Activated T-helper 1 cell treated with anti-CD3 and anti-CD28 coated beads, Interleukin-2, amount 50 U/mL, for 16 hours (primary cell): ENCODE measurements at regions not wholly inside any gene's neighbourhood (a gene's known extent, or its start where the extent isn't known, plus 50 kb on each side); places are given as distances from the start of the nearest gene placed in this dataset.

Source experiments
- DNase-seq, 2 donors: peaks; one replicate each; pipeline ENCODE4 v3.0.0-alpha.2; 2020; ENCODE audit warnings: low read depth in 1 of 2, low spot score in 1 of 2

DNA sequence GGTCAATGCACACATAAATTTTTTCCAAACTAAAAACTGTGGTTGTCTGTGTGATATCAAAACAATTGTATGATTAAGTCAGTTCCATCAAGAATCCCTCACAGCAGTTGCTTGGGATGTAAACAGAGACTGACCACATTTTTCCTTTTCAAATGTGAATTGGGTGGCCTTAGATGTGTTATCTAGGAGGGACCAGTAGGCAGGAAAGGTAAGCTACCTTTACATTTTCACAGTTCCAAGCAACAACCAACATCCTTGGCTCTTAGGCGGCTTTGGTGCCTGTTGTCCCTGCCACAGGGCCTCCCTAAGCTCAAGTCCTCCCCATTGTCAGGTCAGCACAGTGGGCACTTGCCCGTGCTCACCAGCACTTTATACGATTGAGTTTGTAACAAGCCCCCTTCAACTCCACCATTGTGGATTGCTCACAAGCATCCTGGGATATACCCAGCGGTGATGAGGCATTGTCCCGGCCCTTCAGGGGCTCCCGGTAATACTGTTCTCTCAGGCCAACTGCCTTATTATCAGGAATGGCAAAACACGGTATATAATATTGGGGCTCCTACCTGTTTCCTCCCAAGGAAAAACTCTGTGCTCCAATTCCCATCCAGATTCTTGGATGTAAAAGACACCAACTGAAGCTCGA lies 114.9 kb upstream of the ANKRD1 start:
- no peak for DNase-seq

DNA sequence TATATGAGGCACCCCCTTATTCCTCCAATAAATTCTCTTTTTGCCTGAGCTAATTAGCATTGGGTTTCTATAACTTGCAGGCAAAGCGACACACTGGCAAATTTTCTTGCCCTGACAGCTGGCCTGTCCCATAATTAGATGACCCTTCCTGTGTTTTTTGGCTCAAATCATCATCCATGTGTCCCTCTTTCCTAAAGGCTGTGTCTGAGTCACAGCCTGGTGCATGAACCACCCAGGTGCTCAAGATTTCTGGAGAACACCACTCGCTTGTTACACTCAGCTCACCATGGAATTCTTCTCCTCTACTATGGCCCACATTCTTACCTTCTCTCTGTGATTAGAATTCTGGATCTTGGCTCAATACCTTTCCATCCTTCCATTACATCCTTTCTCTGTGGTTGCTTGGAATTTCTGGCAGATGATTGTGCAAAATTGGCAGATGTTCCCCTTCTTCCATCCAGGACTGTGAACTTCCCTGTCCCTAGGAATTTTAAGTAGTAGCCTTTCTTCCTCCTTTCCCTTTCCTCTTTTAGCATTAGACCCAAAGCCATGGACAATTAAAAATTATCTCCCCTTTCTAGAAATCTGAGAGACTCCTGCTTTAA lies 116.0 kb upstream of the ANKRD1 start:
- no peak for DNase-seq

DNA sequence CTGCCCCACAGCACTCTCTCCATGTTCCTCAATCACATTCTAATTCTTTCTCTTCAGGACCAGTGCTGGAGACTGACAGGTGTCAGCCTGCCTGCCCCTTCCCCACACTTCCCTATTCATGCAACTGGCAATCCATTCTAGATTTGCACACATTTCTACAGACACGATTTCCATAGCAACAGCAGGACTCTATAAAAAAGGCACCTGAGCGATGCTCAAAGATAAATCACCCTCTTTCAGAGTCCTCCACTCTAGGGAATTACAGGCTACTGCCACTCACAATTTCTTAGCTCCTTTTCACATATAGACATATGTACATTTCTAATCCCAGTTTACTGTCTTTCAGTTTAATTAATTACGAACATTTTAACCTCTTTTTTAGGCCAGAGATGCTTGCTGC lies 118.1 kb upstream of the ANKRD1 start:
- no peak for DNase-seq

DNA sequence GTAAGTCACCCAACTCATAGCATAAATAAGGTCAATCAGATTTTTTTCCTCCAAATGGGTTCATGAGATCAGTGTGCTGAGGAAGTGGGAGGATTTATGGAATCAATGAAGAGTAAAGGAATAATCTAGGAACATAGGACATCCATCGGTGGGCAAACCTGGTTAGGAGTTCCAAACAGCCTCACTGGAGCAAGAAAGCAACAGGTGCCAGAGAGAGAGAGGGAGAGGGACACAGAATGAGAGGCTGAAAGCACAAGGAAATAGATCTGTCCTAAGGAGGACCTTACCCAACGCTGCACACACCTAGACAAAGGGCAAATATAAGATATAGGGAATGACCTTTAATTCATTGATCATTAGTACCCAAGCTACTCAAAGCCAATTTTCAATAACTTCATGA lies 119.5 kb upstream of the ANKRD1 start:
- no peak for DNase-seq

DNA sequence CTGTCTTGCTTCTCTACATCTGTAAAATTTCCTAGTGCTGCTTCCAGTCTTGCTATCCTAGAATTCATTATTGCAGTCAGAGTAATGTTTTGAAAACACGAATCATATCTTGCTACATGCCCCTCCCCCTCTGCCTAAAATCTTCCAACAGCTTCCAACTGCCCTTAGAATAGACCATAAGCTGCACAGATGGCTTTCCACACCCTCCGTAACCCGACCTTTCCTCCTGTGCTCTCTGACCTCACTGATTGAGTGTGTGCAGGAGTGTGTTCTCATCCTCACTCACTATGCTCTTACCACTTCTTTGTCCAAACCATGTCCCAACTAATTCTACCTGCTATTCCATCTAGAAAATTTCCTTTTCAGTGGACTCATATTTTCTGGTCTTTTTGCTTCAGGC lies 121.2 kb upstream of the ANKRD1 start:
- DNase-seq, result no peak

DNA sequence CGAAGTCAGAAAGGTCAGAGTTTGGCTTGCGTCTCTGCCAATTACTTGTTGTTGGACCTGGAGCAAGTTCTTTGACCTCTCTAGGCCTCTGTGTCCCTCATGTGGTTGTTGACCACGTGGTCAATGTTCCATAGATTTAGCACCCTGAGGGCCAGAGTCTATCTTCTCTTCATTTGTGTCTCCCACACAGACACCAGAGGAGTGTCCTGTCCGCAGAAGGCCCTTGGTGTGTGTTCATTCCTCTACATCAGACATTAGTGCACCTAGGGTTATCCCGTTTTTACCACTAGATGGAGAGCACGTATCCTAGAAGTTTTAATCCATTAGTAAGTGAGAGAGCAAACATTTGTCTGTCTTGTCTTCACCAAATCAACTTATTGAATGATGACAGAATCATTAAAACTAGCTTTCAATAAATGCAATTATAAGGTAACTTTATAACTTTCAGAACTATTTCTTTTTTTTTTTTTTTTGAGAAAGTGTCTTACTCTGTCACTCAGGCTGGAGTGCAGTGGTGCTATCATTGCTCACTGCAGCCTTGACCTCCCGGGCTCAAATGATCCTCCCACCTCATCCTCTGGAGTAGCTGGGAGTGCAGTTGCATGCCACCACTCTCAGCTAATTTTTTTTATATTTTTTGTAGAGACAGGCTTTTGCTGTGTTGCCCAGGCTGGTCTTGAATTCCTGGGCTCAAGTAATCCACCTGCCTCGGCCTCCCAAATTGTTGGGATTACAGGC lies 122.5 kb upstream of the ANKRD1 start:
- no peak for DNase-seq

DNA sequence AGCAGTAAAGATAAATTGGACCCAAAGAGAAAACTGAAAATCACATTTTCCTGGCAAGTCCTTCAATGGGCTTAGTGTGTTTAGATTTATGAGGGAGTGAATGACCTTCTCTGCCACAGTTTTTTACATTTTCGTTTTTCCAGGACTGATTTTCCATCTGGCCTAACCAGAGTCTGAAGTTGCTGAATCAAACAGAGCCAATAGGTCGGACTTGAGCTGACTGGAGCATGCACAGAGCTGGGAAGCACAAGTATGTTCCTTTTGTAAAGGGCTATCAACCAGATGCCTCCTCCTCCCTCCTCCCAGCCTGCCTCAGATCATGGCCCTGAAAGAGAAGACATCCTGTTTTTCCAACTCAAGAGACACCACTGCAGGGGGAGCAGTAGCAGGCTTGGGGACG lies 126.0 kb upstream of the ANKRD1 start:
- no peak for DNase-seq

DNA sequence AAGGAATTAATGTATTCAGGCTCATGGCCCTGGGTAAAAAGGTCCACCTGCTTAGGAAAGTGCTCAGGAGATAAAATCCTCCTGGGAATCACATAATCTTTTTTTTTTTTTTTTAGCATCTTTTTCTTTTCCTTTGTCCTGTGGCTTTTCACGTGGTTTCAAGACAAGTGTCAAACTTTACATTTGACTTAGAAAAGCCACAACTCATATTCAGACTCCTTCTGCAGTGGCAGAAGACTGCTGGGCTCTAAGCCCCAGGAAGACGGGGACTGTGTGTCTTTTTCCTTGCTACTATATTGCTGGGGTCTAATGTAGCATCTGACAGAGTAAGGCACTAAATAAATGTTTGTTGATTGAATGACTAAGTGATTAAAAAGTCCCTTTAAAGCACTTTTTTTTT lies 127.5 kb upstream of the ANKRD1 start:
- no peak for DNase-seq

DNA sequence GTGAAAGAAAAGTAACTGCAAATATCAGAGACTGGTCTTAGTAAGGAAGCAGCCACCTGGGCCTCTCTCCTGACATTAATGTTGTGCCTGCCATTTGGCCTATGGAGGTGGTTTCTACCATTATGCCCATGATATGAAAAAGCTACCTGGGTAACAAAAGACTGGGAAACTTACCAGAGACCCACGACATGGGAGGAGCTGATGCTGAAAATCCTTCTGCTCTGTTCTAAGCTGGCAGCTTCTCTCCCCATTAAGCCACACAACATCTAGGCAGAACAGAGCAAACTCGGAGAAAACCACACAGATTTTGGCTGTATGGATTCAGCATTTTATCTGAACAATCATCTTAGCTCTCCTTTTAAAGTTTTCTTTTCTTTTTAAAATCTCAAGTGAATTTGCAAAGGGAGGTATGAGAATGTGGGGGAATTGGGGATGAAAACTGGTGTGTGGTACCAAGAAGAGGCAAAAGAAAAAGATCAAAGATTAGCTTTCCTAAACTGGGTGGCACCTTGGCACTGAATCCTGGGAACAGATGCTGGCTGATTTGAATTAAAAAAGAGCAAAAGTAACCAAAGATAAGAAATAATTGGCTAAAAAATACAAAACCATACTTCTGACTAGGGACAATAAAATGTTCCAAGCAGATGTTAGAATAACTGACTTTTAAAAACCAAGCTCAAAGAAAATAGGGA lies 128.6 kb upstream of the ANKRD1 start:
- no peak for DNase-seq

DNA sequence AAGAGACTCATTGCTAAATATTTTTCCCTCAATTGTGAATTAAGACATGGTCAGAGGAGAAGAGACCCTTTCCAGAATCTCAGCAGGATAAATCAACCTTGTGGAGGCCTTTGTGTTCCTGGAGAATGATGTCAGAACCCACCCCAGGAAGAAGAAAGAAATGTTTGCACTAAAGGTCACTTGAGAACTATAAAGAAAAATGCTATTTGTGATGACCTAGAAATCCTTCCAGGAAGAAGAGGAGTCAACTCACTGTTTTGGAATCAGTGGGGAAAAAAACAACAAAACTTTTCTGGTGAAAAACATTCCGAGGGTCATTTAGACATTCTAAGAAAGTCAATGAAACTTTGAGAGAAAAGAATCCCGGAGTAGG lies 129.1 kb upstream of the ANKRD1 start:
- DNase-seq, result no peak

DNA sequence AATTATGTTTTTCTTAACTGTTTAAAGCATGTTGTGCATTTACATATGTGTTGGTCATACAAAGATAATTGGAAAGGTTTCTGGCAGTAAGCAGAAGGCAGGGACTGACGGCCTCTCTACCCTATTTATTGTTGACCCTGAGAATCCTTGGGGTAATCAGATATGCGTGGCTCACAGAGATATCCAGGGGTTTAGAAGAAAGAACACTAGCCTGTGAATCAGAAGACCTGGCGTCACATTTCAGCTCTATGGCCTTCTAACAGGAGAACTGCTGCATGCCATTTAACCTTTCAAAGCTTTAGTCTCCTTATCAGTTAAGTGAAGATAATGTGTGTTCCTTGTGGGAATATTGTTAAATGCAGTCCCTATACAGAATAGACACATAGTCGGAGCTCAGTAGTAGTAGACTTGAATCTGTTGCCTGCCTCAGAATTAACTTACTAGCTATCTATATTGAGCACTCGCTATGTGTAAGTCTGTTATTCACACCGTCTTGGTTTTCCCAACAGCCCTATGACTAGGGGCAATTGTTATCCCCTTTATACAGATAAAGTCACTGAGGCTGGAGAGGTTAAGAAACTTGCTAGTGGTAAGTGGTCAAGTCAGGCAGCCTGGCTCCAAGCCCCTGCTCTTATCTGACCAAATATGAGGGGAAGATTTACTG lies 129.6 kb upstream of the ANKRD1 start:
- no peak for DNase-seq

DNA sequence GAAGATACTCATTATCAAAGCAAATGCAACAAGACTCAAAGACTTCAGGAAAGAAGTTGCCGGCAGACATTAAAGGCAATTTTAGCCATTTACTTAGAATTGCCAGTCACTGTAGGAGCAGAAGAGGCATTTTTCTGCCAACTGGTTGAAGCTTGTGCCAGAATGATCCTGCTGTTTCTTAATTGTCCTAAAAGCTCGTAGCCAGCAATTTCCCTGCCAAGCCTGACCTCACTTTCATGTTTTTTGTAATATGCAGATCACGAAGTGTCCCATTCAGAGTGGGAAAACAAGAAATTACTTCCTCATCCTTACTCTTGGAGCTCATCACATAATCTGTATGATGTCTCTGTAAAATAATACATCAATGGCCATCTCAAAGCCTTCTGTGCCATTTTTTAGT lies 130.9 kb upstream of the ANKRD1 start:
- no peak for DNase-seq

DNA sequence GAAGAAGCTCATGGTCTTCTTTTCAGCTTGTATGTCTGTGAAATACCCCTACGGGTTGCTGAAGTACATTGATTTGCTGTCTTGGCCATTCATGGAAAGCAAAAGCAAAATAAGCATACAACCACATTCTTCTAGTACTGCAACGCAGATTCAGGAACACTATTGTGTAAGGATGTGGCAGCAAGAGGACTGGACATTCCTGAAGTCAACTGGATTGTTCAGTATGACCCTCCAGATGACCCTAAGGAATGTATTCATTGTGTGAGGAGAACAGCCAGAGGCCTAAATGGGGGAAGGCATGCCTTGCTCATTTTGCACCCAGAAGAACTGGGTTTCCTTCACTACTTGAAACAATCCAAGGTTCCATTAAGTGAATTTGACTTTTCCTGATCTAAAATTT lies 133.4 kb upstream of the ANKRD1 start:
- DNase-seq, result no peak

DNA sequence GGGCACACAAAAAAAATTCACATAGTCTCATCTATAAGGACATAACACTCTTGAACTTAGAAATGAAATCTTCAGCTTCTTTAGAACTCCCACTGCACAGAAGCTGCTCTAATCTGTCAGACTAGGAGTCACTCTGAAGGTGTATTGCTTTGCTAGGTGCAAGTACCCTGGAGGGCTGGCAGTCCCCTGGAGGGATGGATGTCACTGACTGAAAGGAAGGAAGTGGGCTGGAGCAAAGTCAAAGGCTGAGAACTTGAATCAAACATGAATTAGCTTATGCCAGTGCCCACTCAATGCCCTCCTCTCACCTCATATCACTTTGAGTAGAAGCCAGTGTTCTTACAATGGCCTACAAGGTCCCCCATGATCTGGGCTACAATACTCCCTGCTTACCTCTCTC lies 140.3 kb upstream of the ANKRD1 start:
- no peak for DNase-seq

DNA sequence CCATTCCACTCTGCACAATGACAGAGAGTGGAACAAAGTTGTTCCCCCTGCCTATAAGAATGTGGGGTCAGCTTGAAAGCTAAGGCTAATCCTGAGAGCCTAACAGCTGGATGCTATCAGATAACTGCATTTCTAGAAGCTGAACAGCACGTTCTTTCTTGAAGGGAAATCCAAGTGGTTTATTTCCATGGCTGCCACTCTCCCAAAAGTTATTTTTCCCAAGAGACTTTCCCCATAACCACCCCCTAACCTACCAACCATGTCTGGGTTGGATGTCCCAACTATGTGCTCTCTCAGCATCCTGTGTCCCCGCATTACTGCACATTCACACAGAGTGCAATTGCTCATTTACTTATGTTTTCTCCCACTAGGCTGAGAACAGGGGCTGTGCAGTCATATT lies 140.7 kb upstream of the ANKRD1 start:
- DNase-seq, result no peak

DNA sequence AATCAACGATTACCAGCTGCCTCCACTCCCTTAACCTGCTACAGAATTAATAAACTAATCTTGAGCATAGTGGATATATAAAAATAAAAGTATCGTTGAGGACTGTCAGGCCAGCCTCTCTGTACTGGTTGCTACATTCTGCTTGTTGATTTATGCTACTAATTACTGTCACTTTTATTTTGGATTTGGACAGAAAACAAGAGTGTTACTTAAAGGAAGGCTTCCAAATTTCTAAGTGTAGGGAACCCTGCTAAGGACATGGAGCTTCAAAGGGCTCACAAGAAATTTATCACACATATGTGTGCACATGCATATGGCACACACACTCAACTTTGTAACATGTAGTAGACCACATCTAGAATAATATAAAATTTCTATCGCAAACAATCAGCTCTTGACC lies 141.2 kb upstream of the ANKRD1 start:
- DNase-seq, result no peak

DNA sequence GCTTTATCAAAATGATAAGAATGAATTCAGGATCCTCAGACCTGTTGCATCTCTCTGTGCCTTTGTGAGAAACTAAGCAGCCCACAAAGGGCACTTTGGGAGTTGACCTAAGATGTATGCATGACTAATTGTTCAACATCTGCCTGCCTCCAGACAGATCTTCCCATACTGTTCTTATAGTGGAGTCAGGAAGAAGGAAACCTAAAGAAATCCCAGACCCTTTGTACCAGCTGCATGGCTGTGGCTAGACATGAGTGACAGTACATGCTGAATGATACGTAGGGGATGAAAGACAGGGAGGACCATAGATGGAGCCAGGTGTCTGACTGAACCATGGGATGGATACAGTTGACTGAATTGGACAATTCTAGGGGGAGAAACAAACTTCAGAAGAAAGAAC lies 148.7 kb upstream of the PCGF5 start:
- no peak for DNase-seq

DNA sequence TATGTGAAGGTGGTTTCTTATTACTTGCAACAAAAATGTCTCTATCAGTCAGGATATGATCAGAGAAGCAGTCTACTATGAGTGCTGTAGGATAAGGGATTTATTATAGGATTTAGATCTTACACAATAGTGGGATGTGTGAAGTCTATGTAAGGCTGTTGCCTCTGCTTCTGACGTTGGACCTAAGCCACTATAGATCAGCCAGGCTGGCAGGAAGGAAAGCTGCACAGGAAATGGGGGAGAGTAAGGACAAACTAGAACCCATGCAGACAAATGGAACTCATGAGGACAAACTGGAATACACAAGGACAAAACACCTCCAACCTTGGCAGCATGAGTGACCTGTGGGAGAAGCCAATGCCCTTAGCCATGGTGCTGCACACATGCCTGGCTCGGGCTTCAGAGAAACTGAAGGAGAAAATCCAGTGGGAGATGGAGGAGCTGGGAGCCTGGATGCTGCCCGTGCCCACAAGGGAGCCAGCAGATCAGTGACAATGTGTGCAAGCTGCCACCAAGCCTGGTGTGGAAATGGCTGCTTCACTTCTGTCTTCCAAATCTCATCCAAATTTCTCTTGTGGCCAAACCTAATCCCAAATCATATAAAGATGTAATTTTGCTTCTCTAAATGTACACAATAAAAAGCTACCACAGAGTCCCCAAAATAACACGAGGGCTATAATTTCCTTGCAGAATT lies 147.0 kb upstream of the PCGF5 start:
- no peak for DNase-seq

DNA sequence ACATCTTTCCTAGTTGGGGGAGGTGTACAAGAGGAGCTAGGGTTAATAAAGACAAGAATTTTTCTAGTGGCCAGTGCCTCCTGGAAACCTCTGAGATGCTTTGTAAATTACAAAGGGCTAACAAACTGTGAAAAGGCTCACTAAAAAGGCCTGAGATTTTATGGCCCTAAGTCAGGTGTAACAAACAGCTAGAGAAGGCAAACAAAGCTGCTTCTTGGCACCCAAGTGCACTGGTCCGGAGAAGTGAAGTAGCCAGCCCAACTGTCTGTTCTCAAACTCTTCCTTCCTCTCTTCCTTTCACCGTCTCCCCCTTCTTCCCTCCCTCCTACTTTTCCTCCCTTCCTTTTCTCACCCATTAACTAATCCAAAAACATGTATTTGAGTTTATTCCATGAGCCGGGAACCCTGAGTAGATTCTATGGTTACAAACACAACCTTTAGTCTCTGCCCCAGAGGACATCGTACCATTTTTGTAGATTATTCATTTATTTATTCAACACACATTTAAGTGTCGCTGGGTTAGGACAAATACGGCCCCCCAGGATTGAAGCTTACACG lies 143.4 kb upstream of the PCGF5 start:
- DNase-seq, result no peak

DNA sequence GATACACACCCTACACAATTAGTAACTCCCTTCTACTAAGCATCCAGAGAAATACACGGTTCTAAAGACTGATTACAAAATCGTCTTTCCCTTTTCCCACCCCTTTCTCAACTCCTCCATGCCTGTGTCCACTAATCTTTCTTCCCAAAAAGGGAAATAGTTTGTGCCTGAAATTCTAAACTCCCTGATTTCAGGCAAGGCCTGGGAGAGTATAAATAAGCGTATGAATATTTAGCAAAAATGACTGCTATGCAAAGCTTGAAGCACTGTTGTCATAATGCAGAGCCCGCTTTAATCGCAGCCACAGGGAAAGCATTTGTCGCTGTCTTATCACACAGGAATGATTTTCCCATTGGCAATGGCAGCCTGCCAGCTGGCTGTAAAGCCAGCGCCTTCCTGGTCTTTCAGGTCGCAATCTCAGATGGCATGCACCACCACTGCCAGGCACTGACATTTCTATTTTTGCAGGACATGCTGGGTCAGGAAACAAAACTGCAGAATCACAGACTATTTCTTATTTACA lies 142.9 kb upstream of the PCGF5 start:
- DNase-seq, result no peak

DNA sequence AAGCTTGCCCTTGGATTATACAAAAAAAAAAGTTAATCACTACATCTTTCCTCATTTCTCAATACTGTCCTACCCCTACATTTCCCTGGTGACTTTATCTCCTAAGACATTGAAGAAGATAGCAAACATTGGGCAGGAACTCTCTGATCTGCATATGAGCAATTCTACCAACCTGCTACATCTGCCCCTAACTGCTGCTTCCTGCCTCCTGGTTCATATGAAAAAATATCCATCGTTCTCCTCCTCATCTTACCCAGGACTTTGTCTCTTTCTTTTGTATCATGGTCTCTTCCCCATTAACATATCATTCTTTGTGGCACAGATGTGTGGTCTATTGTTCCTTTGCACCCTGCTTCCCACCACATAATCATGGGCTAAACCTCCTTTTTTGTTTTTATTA lies 139.7 kb upstream of the PCGF5 start:
- no peak for DNase-seq
